Medulla oblongata (tissue), 1 donor: ENCODE measurements at regions not wholly inside any gene's neighbourhood (a gene's known extent, or its start where the extent isn't known, plus 50 kb on each side); places are given as distances from the start of the nearest gene placed in this dataset.

Source experiments
- DNase-seq: peaks from one replicate; pipeline ENCODE4 v3.0.0-alpha.2; 2015; ENCODE audit errors: extremely low spot score

DNA sequence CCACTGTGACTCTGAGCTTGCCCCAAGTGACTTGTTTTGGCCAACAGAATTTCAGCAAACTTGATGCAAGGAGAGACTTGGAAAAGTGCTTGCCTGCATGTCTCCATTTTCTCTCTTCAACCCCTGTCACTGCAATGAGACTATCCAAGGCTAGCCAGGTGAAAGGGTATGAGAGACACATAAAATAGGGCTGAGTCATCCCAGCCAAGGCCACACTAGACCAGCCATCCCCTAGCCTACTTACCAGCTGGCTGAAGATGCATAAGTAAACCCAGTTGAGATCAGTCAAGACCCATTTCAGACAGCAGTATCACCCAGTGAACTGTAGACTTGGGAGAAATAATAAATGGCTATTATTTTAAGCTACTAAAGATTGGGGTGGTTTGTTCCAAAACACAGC, 52.9 kb upstream of the VLDLR start:
- no peak for DNase-seq

DNA sequence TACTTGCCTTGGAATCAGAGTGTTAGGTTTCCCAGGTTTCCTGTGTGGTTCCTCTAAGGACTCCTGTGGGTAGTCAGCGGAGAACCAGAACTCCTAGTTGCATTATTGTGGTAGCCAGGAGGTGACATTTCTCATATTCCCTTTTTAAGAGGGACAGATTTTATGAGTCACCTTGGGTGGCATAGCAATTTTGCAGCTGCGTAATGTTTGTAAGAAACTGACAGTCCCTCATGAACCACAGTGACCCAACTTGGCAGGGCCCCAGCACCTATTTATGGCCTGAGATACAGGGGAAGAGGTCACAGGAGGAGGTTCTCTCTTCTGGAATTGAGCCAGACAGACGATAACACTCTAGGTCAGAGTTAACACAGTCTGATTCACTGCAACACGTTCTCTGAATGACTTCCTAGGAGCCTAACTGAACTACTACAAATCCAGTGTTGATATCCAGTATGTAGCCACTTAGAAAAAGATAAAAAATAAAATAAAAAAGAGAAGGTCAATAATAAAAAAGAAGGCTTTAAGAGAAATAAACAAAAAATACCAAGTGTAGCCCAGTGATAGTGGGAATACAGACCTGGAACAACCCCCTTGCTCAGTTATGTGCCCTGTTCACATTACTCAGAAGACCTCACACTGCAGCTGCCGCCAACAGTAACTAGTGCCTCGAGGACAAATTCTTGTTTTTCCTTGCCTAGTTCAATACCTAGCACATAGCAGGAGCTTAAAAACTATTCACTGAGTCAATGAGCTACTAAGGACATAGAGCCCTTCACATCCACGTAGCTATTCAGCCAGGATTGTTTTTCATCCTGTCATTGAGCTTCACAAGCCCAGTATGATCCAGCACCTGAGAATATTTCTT, 50.7 kb upstream of the VLDLR start:
- peak; percentile 54 for DNase-seq
